Activated CD8-positive, alpha-beta memory T cell treated with anti-CD3 and anti-CD28 coated beads, Interleukin-2, amount 50 U/mL, for 48 hours (primary cell): ENCODE measurements at regions not wholly inside any gene's neighbourhood (a gene's known extent, or its start where the extent isn't known, plus 50 kb on each side); places are given as distances from the start of the nearest gene placed in this dataset.

Experiments used
- DNase-seq: peaks from one replicate; pipeline ENCODE4 v3.0.0-alpha.2; 2020

DNA sequence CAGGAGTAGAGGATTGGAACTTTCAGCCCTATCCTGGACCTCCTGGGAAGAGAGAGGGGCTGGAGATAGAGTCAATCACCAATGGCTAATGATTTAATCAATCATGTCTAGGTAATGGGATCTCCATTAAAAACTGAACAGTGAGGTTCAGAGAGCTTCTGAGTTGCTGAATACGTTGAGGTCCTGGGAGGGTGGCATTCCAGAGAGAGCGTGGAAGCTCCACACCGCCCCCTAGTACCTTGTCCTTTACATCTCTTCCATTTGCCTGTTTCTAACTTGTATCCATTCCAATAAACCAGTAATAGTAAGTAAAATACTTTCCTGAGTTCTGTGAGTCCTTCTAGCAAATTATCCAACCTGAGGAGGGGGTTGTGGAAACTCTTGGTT lies 101.7 kb downstream of the B3GNT2 start:
- no peak for DNase-seq

DNA sequence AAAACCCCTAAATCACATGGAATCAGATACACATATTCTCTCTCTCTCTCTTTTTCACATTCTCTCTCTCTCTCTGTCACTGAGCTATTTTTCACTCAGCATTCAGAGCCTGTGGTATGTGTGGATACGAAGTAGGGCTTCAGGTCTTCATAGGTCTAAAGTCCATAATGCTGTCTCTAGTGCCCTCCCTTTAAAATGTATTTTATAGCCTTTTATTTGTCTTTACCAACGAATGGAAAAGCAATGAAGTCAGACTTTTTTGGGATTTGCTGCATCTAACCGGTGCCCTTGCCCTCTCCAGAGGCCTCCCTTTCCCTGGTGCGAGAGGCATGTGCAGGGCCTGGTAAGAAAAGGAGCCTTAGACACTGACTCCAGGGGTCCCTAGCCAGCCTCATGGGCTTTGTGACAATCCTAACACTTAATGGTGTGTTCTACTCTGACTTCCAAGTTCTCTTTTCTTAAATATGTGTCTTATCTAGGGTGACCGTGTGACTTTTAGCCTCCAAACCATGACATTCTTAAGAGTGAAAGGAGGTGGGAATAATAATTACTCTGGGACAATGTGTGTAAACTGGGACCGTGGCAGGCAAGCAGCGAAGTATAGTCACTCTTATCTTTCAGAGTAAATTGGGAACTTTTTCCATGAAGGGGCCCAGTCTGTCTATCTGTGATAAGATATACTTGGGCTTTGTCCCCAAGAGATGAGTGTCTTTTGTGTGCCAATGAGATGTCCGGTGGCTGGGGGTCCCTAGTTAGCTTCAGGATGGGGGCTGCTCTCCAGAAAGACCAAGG lies 101.1 kb downstream of the B3GNT2 start:
- no peak for DNase-seq

DNA sequence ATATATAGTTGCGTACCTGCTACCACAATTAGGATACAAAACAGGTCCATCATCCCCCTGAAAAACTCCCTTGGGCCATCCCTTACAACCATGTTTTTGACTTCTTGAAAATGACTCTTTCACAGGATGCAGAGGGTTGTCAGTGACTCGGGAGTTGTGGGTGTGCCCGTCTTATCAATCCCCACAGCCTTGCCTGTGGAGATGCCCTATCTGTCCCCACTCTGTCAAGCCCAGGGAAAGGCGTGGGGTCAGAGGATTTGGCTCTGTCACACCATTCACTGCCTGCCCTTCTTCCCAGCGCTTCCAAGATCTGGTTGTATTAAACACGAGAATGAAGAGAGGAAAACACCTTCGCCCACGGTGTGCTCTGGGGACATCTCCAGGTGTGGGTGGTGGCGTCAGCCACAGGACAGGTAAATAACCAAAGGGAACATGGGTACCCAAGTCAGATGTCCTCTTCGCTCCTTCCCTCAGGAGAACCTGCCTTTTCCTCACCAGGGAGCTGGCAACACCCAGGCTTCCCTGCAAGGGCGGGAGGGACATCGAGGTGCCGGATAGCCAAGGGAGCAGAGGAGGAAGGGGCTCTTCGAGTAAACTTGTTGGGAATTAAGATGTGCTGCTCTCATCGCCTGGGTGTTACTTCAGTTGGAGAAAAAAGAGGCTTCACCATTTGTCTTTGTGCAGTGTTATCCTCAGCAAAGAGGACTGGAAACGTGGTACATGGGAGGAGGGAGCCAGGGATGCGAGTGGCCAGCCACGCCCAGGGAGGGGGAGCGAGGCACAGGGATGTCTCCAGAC lies 100.3 kb downstream of the B3GNT2 start:
- DNase-seq = no peak

DNA sequence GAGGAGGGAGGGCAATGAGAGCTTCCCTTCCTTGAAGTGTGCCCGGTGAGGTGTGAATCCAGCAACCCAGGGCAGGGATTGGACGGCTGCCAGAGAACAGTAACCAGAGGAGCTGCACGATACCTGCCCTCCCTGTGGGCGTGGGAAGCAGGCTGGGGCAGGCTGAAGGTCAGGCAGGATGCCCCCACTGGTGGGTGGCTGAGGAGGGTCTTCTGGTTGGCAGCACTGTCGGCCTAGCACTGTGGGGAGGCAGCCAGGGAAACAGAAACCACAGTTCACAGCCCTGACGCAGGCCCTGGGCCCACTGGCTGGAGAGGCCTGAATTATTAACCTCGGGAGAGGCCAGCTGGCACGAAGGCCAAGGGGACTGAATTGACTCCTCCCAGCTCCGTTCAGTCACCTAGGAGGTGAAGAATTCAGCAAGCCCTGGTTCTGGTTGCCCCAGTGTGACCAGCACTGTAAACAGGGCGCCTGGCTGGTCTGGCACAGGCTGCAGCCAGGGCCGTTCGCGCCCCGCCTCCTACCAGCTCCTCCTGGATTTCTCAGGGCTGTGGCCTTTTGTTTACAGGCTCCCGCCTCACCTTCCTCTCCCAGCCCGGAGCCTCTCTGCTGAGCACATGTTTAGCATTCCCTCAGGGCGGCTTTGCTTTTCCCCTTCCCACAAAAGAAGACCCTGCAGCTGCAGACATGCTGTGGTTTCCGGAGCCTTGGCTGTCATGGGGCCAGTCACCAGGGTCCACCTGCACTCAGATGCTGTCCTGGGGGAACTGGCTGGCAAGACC lies 97.8 kb downstream of the B3GNT2 start:
- DNase-seq = no peak

DNA sequence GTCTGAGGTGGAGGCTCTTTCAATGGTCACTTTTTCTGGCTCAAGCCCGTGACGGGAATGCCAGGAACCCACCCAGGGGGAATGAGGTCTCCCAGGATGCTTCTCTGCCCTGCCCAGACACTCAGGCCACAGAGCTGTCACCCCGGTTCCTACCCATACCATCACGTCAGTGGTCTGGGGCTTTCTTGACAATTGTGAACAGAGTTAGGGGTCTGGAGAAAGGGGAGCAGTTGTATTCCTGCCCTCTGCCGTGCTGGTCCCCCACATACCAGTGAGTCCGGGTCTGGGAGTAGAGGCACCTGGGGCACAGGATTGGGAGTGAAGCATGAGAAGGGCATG lies 97.2 kb downstream of the B3GNT2 start:
- no peak for DNase-seq

DNA sequence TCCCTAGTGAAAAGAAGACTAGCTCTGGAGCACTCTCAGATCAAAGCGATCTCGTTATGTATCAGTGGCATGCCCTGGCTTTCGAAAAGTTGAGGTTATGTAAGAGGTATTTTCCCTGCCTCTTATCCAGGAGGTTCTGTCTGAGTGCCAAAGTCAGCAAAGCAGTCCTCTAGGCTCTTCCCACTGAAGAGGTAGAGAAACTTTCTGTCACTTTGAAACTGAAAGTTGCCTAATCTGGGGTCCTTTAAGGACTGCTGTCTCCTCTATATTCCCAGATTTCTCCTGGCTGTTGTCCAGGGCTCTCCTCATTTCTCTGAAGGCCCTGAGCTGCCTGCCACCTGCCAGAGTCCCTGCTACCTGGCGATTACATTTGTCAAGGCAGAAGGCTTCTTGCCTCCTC lies 96.3 kb downstream of the B3GNT2 start:
- no peak for DNase-seq

DNA sequence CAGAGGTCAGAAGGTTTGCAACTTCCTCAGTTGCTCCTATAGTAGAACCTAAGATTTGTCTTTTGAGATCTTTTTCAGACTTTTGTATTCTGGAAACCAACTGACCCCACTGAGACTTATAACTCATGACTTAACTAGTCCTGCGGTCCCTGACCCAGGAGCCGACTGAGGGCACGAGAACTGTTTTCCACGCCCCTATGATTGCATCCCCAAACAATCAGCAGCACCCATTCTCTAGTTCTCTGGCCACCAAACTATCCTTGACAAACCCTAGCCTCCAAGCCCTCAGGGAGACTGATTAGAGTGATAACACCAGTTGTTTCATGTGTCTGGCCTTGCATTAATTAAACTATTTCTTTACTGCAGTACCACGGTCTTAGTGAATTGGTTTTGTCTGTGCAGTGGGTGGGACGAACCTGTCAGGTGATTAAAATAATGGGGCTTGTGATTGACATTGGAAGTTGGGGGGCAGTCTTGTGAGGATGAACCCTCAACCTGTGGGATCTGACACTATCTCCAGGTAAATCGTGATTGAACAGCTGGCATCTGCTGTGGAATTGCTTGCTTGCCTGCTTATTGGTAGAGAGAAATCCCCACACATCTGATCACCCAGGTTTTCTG lies 95.7 kb downstream of the B3GNT2 start:
- DNase-seq = no peak

DNA sequence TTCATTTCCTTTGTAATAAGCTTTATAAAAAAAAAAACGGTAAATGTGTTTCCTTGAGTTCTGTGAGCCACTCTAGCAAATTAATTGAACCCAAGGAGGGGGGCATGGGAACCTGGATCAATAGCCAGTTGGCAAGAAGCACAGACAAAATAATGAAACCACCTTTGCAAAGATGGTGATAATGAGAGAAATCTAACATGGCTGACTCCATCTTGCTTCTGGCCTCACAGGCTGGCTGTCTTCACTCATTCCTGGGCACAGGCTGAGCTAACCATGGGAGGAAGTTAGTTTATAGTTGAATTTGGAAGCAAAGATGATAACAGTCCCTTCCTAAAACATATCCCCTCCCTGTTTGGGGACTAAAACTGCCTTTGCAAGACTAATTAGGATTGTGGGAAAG lies 95.1 kb downstream of the B3GNT2 start:
- no peak for DNase-seq

DNA sequence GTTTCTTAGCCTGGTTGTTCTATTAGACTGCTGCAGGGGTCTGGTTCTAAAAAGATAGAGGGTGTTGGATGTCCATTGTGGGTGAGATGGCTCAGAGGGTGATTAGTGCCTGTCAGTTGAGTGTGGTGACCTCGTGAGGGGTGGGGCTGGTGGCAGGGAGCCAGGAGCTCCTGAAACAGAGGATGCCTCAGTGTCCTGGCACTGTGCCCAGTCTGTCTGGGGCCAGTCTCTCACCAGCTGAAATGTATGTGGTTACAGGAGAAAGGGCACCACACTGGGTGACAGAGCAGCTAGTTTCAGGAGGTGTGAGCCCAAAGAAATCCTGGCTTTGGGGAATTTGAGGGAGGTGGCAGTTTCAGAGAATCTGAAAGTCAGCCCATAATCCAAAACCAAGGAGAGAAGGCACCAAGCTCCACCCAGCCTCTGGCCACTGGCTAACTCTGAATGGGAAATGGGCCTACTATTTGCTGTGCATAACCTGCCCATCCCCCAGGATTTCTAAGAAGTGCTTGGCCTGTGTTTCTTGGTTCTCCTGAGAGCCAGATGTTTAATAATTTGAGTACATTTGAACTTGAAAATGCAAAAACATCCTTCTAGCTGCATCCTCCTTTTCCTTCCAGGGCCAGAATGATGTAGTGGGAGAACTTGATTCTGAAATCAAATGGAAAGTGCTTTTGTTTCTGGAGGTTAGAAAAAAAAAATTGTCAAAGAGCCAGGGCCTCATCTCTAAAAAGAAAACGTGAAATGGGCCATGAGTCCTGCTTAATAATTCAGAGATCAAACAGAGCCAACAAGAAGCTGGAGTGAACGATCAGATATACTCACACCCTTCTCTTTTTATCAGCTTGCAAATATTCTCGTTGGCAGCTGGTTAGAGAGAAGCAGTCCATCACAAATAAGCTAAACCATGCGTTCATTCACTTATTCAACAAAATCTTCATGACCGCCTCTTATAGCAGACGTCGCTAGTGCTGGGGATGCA lies 92.3 kb downstream of the B3GNT2 start:
- peak; percentile 76 for DNase-seq

DNA sequence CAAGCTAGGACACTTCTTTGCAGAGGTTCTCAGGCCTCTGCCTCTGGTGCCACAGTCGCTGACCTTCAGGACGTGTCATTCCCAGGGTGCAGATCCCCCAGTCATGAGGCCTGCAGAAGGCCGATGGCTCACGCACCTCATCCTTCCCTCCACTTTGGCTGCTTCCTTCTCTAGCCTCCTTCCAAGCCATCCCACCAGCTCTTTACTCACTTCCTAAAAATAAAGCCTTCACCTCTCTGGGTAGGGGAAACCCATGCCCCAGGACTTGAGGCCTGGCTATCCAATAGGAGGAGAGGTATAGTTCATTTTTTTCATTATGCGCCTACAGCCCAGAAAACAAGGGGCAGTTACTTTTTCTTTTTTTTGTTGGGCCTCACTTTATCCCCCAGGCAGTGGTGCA lies 91.4 kb downstream of the B3GNT2 start:
- no peak for DNase-seq

DNA sequence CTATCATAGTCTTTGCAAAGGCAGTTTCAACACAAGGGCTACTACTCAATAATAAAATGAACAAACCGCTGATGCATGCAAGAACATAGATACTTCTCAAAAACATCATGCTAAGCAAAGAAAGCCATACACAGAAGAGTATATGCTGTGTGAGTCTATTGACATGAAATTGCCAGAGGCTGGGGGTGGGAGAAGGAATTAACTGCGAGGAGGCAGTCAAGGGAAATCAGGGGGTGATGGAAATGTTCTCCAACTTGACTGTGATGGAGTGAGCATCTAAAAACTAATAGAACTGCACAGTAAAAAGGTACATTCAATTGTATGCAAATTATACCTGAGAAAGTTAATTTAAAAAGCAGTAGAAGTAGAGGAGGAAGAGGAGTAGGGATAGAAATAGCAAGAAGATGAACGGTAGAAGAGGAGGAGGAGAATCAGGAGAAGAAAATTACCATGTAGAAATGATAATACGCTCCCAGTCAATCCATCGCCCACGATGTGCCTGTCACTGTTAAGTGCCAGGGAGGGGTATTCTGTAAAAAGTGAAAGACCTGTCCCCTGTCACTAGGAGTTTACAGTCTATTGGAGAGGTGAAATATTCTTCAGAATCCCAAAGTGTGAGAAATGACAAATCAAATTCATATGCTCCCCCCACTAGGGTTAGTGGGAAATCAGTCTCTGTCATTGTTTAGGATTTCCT lies 90.3 kb downstream of the B3GNT2 start:
- DNase-seq = no peak

DNA sequence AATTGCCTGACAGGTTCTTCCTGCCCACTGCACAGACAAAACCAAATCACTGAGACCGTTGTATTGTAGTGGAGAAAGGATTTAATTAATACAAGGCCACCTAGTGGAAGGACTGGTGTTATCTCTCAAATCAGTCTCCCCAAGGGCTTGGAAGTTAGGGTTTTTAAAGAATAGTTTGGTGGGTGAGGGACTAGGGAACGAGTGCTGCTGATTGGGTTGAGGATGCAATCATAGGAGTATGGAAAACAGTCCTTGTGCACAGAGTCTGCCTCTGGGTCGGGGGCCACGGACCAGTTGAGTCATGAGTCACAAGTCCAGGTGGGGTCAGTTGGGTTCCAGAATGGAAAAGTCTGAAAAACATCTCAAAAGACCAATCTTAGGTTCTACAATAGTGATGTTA lies 89.1 kb downstream of the B3GNT2 start:
- no peak for DNase-seq

DNA sequence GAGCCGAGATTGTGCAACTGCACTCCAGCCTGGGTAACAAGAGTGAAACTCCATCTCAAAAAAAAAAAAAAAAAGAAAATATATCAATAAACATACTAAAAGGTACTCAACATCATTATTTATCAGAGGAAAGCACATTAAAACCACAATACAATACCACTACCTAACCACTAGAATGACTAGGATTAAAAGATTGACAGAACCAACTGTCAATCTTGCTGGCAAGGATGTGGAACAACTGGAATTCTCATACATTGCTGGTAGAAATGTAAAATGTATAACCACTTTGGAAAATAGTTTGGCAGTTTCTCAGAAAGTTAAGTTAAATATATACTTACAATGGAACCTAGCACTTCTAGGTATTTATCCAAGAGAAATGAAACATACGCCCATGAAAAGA lies 88.6 kb downstream of the B3GNT2 start:
- DNase-seq = no peak

DNA sequence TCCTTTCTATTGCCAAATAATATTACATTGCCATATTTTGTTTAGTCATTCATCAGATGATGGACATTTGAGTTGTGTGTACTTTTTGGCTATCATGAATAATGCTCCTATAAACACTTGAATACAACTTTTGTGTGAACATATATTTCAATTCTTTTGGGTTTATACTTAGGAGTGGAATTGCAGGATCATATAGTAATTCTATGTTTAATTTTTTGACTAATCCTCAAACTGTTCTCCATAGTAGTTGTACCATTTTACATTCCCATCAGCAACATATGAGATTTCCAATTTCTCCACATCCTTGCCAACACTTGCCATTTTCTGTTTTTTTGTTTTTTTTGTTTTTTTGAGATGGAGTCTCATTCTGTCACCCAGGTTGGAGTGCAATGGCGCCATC lies 87.2 kb downstream of the B3GNT2 start:
- no peak for DNase-seq

DNA sequence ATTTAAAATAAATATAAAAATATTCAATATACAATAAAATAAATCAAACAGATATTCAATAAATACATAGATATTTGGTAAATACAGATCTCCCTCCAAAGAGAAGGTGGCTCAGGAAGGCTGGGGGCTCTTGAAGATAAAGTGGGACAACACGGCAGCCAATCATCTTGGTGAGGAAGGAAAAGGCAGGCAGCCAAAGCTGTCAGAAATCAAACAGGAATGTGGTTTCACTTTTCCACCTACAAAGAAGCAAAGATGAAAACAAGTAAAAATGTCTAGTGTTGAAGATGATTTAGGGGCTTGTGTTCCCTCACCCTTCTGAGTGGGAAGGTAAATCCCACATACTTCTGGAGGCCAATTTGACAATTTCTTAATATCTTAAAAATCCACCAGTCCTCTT lies 85.7 kb downstream of the B3GNT2 start:
- DNase-seq = no peak

DNA sequence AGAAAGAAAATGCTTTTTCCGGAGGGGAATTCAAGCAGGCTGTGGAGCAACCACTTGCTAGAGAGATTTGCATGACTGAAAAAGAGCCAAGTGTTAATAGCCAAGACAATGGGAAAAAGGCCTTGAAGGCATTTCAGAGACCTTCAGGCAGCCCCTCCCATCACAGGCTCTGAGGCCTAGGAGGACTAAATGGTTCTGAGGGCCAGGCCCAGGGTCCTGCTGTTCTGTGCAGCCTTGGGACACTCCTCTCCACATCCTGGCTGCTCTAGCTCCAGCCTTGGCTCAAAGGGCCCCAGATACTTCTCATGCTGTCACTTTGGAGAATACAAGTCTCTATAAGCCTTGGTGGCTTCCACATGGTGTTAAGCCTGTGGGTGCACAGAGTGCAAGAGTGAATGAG lies 81.8 kb downstream of the B3GNT2 start:
- no peak for DNase-seq
